ENCODE measurements at regions not wholly inside any gene's neighbourhood (a gene's known extent, or its start where the extent isn't known, plus 50 kb on each side); places are given as distances from the start of the nearest gene placed in this dataset.

DNA sequence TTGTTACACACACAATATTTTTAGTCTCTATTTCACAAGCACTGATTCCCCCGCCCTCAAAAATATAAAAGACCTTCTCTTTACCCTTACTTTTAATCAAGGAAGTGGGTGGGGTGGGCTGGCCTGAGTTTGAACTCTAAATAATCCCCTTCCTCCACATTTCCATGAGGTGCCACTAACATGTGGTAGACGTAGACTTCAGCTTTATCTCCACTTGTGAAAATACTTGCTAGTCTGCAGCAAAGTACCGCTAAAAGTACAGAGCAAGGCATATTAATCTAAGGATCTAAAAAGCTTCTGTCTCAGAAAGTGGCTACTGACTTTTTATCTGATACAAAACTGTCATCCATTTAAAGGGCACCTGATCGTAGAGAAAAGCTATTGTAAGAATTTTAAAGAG is 739.6 kb upstream of the SLC10A2 start:
- no peak for DNase-seq (ENCODE audit: low read depth)
- TF ChIP-seq MYC (IDR thresholded peaks at IDR 0.05; ENCODE audit: low read depth, low read length) = no peak
- TF ChIP-seq, protein P1, sequence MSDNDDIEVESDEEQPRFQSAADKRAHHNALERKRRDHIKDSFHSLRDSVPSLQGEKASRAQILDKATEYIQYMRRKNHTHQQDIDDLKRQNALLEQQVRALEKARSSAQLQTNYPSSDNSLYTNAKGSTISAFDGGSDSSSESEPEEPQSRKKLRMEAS (IDR thresholded peaks at IDR 0.05; ENCODE audit: low read depth, low read length) = no peak
- no peak for TF ChIP-seq POLR2A (IDR thresholded peaks at IDR 0.05; ENCODE audit: extremely low read depth, insufficient read length)
- TF ChIP-seq, protein P2, sequence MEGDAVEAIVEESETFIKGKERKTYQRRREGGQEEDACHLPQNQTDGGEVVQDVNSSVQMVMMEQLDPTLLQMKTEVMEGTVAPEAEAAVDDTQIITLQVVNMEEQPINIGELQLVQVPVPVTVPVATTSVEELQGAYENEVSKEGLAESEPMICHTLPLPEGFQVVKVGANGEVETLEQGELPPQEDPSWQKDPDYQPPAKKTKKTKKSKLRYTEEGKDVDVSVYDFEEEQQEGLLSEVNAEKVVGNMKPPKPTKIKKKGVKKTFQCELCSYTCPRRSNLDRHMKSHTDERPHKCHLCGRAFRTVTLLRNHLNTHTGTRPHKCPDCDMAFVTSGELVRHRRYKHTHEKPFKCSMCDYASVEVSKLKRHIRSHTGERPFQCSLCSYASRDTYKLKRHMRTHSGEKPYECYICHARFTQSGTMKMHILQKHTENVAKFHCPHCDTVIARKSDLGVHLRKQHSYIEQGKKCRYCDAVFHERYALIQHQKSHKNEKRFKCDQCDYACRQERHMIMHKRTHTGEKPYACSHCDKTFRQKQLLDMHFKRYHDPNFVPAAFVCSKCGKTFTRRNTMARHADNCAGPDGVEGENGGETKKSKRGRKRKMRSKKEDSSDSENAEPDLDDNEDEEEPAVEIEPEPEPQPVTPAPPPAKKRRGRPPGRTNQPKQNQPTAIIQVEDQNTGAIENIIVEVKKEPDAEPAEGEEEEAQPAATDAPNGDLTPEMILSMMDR (IDR thresholded peaks at IDR 0.05; ENCODE audit: low read depth, low read length) = no peak
- H3K4me3 ChIP-seq (ENCODE audit: low read depth, low read length) = no peak overlapping the region

DNA sequence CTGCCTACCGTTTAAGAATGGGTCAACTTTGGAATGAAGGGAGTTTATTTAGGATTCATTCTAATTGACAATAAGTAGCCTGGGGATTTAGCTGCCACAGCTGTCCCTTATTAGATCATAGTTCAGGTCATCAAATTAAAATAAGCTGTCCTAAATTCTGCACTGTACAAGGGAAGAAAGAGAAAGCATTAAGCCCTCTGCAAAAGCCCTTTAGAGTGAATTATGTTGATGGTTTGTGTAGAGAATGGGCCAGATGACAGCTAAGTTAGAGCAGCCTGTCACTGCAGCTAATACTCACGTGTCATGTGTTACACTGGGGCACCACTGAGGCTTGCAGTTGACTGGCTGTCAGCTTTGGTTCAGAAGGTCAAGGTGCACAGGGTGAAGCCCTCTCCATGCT is 737.1 kb upstream of the SLC10A2 start:
- no peak for DNase-seq (ENCODE audit: low read depth)
- H3K4me3 ChIP-seq (ENCODE audit: low read depth, low read length) = no peak overlapping the region
- TF ChIP-seq, protein P2 (IDR thresholded peaks at IDR 0.05; ENCODE audit: low read depth, low read length) = no peak
- TF ChIP-seq, protein P1 (IDR thresholded peaks at IDR 0.05; ENCODE audit: low read depth, low read length) = no peak
- TF ChIP-seq POLR2A (IDR thresholded peaks at IDR 0.05; ENCODE audit: extremely low read depth, insufficient read length) (no peak), MYC (IDR thresholded peaks at IDR 0.05; ENCODE audit: low read depth, low read length) (no peak)

DNA sequence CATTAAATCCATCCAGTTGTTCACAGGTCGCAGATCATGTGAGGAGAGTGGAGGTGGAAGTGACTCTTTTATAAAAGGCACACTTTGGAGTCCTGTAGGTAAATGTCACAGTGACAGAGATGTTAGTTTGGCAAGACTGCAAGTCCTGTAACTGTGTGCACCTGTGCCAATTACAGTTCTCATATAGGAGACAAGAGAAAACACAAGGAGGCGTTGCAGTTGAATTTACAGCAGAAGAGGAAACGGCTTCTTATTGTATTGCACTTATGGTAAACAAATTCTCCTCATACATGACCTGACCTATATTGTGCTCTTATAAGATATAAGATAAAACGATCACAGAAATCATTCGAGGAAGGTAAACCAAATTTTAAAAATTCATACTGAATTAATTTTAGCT is 732.8 kb upstream of the SLC10A2 start:
- no peak for DNase-seq (ENCODE audit: low read depth)
- TF ChIP-seq, protein P1 (IDR thresholded peaks at IDR 0.05; ENCODE audit: low read depth, low read length) = no peak
- TF ChIP-seq MYC (IDR thresholded peaks at IDR 0.05; ENCODE audit: low read depth, low read length) = no peak
- no peak for TF ChIP-seq POLR2A (IDR thresholded peaks at IDR 0.05; ENCODE audit: extremely low read depth, insufficient read length)
- TF ChIP-seq, protein P2 (IDR thresholded peaks at IDR 0.05; ENCODE audit: low read depth, low read length) = no peak
- H3K4me3 ChIP-seq (ENCODE audit: low read depth, low read length) = no peak overlapping the region

DNA sequence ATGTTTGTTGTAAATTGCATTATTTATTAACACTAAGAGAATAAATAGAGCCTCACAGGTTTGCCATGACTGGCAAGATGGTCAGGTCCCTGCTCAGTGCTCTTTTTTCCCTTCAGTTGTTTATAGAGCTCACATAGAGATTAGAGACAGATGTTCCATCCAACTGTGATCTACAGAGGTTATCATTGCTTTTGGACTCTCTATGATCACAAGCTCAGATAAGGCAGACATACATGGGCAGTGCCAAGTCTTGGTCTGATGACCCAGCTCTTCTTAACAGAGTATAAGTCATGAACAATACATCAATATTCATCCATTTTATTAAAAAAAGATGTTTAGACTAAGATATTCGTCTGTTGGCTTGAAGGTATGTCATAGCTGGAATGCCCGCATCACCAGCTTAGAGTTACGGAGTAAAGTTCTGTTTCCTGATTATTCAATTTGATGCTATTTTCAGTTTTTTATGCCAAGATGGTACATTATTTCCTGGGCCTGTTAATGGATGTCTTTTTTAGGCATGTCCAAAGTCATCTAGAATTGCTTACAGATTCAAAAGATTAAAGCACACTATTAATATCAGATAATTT is 729.8 kb upstream of the SLC10A2 start:
- no peak for TF ChIP-seq POLR2A (IDR thresholded peaks at IDR 0.05; ENCODE audit: extremely low read depth, insufficient read length)
- TF ChIP-seq, protein P2 (IDR thresholded peaks at IDR 0.05; ENCODE audit: low read depth, low read length) = no peak
- TF ChIP-seq, protein P1 (IDR thresholded peaks at IDR 0.05; ENCODE audit: low read depth, low read length) = no peak
- no peak for TF ChIP-seq MYC (IDR thresholded peaks at IDR 0.05; ENCODE audit: low read depth, low read length)
- DNase-seq (ENCODE audit: low read depth) = no peak
- no peak overlapping the region for H3K4me3 ChIP-seq (ENCODE audit: low read depth, low read length)

DNA sequence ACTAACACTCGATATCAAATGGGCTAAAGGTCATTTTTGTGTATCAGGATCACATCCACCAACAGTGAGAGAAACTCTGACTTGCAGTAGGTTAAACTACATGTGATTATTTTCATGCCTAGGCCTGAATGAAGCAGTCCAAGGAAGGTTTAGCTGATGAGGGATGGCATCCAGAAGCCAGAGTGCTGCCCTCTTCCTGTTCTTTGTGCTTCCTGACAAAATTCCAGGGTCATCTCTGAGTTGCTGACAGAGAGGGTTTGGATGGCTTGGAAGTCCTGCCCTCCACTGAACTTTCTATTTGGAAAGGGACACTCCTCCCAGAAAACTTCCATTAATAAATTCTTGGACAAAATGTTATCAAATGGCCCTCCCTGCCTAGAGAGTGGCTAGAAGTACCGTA is 728.3 kb upstream of the SLC10A2 start:
- no peak for DNase-seq (ENCODE audit: low read depth)
- TF ChIP-seq POLR2A (IDR thresholded peaks at IDR 0.05; ENCODE audit: extremely low read depth, insufficient read length) = no peak
- TF ChIP-seq, protein P2 (IDR thresholded peaks at IDR 0.05; ENCODE audit: low read depth, low read length) = no peak
- no peak for TF ChIP-seq MYC (IDR thresholded peaks at IDR 0.05; ENCODE audit: low read depth, low read length)
- TF ChIP-seq, protein P1 (IDR thresholded peaks at IDR 0.05; ENCODE audit: low read depth, low read length) = no peak
- no peak overlapping the region for H3K4me3 ChIP-seq (ENCODE audit: low read depth, low read length)

All from NB4 (cell line).